ENCODE measurements at regions not wholly inside any gene's neighbourhood (a gene's known extent, or its start where the extent isn't known, plus 50 kb on each side); places are given as distances from the start of the nearest gene placed in this dataset.
"Not testable (repeated sequence)": the region's sequence is repeated elsewhere in the genome, so short reads cannot be mapped to it uniquely, and the experiment has no call there.

DNA sequence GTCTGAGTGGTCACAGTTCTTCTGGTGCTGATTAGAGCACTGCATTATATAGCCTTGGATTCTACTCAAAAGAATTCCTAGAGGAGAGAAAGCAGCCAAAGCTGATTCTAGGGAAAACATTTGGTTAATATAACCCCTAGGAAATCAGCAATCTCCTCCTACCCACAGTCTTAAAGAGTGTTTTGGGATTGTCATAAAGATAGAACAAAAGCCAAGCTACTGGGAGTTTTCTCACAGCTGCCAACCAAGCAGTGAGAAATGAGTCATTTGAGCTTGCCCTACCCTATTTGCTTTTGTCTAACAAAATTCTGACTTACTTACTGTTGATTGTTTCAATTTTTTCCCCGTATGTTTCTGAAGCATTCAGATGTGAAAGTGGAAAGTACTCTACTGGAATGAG is 469.3 kb downstream of the PLCL1 start:
- no peak for DNase-seq (ENCODE audit: low read depth in 4 of 4, low spot score in 3 of 4)

DNA sequence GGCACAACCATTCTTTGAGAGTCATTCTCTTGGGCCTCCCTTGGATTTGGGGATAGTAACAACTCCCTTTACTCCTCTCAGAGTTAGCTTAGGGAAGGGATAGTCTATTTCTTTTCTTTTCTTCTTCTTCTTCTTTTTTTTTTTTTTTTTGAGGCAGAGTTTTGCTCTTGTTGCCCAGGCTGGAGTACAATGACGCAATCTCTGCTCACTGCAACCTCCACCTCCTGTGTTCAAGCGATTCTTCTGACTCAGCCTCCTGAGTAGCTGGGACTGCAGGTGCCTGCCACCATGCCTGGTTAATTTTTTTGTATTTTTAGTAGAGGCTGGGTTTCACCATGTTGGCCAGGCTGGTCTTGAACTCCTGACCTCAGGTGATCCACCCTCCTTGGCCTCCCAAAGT is 465.8 kb downstream of the PLCL1 start:
- DNase-seq (ENCODE audit: low read depth in 4 of 4, low spot score in 3 of 4): not testable (repeated sequence)

GRCh38 chr2:198268519-198268918 is 464.1 kb downstream of the PLCL1 start:
- DNase-seq (ENCODE audit: low read depth in 4 of 4, low spot score in 3 of 4): no peak

GRCh38 chr2:198259496-198259895 is 455.1 kb downstream of the PLCL1 start:
- DNase-seq (ENCODE audit: low read depth in 4 of 4, low spot score in 3 of 4): no peak

- no peak for DNase-seq (ENCODE audit: low read depth in 4 of 4, low spot score in 3 of 4)
These were observed 450.2 kb downstream of the PLCL1 start for GRCh38 chr2:198254536-198255090.

GRCh38 chr2:198253995-198254394 is 449.6 kb downstream of the PLCL1 start:
- no peak for DNase-seq (ENCODE audit: low read depth in 4 of 4, low spot score in 3 of 4)

DNA sequence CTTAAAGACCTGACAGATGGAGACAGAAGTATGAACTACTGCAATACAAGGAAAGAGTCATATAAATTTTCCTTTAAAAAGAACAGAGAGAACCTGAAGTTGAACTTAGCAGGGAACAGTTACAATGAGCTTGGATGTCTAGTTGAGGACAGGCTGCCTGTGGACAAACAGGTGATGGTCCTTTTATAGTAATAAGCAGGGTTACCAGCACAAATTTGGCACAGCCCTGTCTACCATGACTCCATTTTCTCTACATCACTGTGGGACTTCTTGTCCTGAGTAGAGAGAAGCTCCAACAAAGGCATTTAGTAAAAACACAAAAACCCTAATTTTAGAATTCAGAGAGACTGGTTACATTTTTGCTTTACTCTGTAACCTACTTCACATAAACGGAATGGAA is 448.1 kb downstream of the PLCL1 start:
- no peak for DNase-seq (ENCODE audit: low read depth in 4 of 4, low spot score in 3 of 4)

- DNase-seq (ENCODE audit: low read depth in 4 of 4, low spot score in 3 of 4): no peak
These were observed 437.7 kb downstream of the PLCL1 start for GRCh38 chr2:198242093-198242492.

- DNase-seq (ENCODE audit: low read depth in 4 of 4, low spot score in 3 of 4): no peak
These were observed 434.0 kb downstream of the PLCL1 start for GRCh38 chr2:198238429-198238828.

- DNase-seq (ENCODE audit: low read depth in 4 of 4, low spot score in 3 of 4): no peak
These were observed 431.9 kb downstream of the PLCL1 start for GRCh38 chr2:198236338-198236737.

DNA sequence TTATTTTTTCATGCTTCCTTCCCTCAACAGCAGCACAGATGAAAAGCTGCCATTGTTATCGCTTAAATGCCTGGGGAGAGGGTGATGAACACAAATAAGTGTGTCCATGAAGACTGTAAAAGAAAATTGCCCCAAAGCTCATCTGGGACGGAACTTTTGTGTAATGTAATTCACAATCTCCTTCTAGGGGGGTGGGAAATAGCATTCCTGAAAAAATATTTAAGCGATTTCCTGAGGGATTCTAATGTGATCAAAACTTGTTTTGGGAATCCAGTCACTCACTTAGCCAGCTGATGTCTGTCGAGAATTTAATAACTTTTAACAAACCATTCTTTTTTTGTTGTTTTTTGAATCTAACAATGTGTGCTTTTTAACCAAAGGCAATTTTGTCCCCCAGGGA is 427.9 kb downstream of the PLCL1 start:
- DNase-seq (ENCODE audit: low read depth in 4 of 4, low spot score in 3 of 4): no peak

- DNase-seq (ENCODE audit: low read depth in 4 of 4, low spot score in 3 of 4): no peak
These were observed 427.2 kb downstream of the PLCL1 start for GRCh38 chr2:198231562-198231961.

GRCh38 chr2:198220763-198221610 is 416.6 kb downstream of the PLCL1 start:
- DNase-seq (ENCODE audit: low read depth in 4 of 4, low spot score in 3 of 4): no peak

GRCh38 chr2:198219292-198219691 is 414.9 kb downstream of the PLCL1 start:
- DNase-seq (ENCODE audit: low read depth in 4 of 4, low spot score in 3 of 4): no peak

GRCh38 chr2:198214114-198214596 is 409.8 kb downstream of the PLCL1 start:
- DNase-seq (ENCODE audit: low read depth in 4 of 4, low spot score in 3 of 4): no peak

DNA sequence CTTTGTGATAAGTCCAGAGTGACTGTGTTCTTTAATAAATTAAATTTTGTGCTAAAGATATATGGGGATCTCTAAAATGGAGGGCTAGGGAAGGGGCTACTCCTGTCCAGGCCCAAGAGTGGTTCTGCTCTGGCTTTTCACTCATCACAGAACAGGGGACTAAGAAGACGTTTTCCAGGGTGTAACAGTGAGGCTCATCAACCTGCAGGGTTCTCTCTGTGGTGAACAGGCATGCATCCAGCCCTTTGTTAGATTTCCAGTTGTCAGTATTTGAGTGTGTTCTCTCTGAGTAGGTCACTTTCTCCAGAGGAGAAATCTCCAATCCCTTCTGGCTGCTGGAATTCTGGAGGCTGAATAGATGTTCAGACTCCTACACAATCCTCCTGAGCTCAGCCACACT is 408.9 kb downstream of the PLCL1 start:
- DNase-seq (ENCODE audit: low read depth in 4 of 4, low spot score in 3 of 4): no peak

GRCh38 chr2:198211706-198212105 is 407.3 kb downstream of the PLCL1 start:
- no peak for DNase-seq (ENCODE audit: low read depth in 4 of 4, low spot score in 3 of 4)

GRCh38 chr2:198203336-198204069 is 399.1 kb downstream of the PLCL1 start:
- no peak for DNase-seq (ENCODE audit: low read depth in 4 of 4, low spot score in 3 of 4)

Data from right renal pelvis (tissue), 4 donors.